CD4-positive, alpha-beta T cell (primary cell): ENCODE measurements at regions not wholly inside any gene's neighbourhood (a gene's known extent, or its start where the extent isn't known, plus 50 kb on each side); places are given as distances from the start of the nearest gene placed in this dataset.

Source experiments
- ATAC-seq: fragments of 200-7000 bp; cut with Tn5 transposase; one replicate; pipeline ENCODE4 v1.10.0; 2022; ENCODE audit warnings: mild to moderate bottlenecking; ENCODE audit not compliant: poor library complexity
- CTCF ChIA-PET: fragments of 350-600 bp; sonication (Branson Sonifier 250); formaldehyde crosslinking; loops from one replicate; lab custom pipeline; 2021; ENCODE audit warnings: antibody characterized with exemption, inconsistent platforms; lab: Charles Lee
- POLR2A ChIA-PET: fragments of 350-600 bp; sonication (Branson Sonifier 250); formaldehyde crosslinking; loops from one replicate; lab custom pipeline; 2021; ENCODE audit warnings: antibody characterized with exemption, inconsistent platforms; lab: Charles Lee
- DNase-seq, 14 experiments: peaks; one replicate each; pipeline ENCODE4 v3.0.0-alpha.2; 2013 to 2020; ENCODE audit warnings: mixed read lengths in 2 of 14
- H3K27ac ChIP-seq, 2 donors: one replicate each; pipeline versions ENCODE4 v1.5.1 to v1.7.0; 2013; ENCODE audit warnings: low read length in 2 of 2, low read depth in 1 of 2, mild to moderate bottlenecking in 1 of 2
- H3K27me3 ChIP-seq, 2 experiments: 1 replicate in 1 of 2; 2 replicates in 1 of 2; pipeline versions ENCODE4 v1.6.1 to v1.7.0; 2013; ENCODE audit warnings: low read length in 2 of 2, control low read depth in 1 of 2, mild to moderate bottlenecking in 1 of 2, moderate library complexity in 1 of 2; ENCODE audit not compliant: insufficient read depth in 2 of 2, control insufficient read depth in 1 of 2
- H3K36me3 ChIP-seq: one replicate; pipeline ENCODE4 v1.6.1; 2013; ENCODE audit warnings: low read length, control low read depth; ENCODE audit not compliant: insufficient read depth
- H3K4me1 ChIP-seq: one replicate; pipeline ENCODE4 v1.6.1; 2013; ENCODE audit warnings: low read length, control low read depth; ENCODE audit not compliant: insufficient read depth
- H3K4me3 ChIP-seq: one replicate; pipeline ENCODE4 v1.5.1; 2013; ENCODE audit warnings: mild to moderate bottlenecking, low read length, moderate library complexity
- H3K9me3 ChIP-seq, 2 experiments: 1 replicate in 1 of 2; 2 replicates in 1 of 2; pipeline versions ENCODE4 v1.6.1 to v1.7.0; 2013; ENCODE audit warnings: low read length in 2 of 2, mild to moderate bottlenecking in 2 of 2, control low read depth in 1 of 2, moderate library complexity in 1 of 2; ENCODE audit not compliant: control insufficient read depth in 1 of 2, insufficient read depth in 1 of 2
- H3K27ac Mint-ChIP-seq: one replicate; pipeline ENCODE4 v1.8.0; 2020; ENCODE audit warnings: mixed read lengths
- H3K27me3 Mint-ChIP-seq: one replicate; pipeline ENCODE4 v1.8.0; 2021; ENCODE audit warnings: mixed read lengths
- H3K36me3 Mint-ChIP-seq: one replicate; pipeline ENCODE4 v1.8.0; 2021; ENCODE audit warnings: low read depth, mixed read lengths
- H3K4me1 Mint-ChIP-seq: one replicate; pipeline ENCODE4 v1.8.0; 2021; ENCODE audit warnings: low read depth, mixed read lengths
- H3K4me3 Mint-ChIP-seq: one replicate; pipeline ENCODE4 v1.8.0; 2020; ENCODE audit warnings: mild to moderate bottlenecking, mixed read lengths
- H3K9me3 Mint-ChIP-seq: one replicate; pipeline ENCODE4 v1.8.0; 2020; ENCODE audit warnings: mixed read lengths
- intact Hi-C, 2 experiments: fragments of 100-400 bp; cut with DNase I in 1 of 2; cut with micrococcal nuclease in 1 of 2; formaldehyde crosslinking; loops; one replicate each; pipeline versions ENCODE4 v1.15.1 to v1.9.0; 2023 to 2025; cut with DNase I, micrococcal nuclease
- TF ChIP-seq, protein P1 (sequence below): fragments of 200-600 bp; IDR thresholded peaks from one replicate; pipeline ENCODE4 v1.8.0; 2022; ENCODE audit warnings: antibody characterized with exemption, mild to moderate bottlenecking

DNA sequence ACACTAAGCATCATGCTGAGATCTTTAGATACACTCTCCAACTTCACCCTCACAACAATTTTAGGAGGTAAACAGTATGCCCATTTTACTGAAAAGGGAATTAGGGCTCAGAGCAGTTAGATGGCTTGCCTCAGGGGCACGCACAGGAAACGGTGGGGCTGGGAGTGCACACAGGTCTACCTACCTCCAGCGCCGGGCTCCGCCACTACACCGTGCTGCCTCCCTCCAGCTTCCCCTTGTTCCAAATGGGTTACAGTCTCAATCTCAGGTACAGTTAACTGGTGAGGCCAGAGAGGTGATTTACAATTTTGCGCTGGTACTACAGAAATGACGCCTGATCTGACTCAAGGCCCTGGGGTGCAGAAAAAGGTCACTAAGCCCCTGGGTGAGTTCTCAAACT lies 142.0 kb downstream of the NOC3L start:
- intact Hi-C loops, result no loop called here
- Mint-ChIP-seq H3K36me3 (no peaks in the 10 kb centered on the region), H3K27me3 (peaks cover 14% of the 10 kb centered on the region), H3K9me3 (no peaks in the 10 kb centered on the region), H3K4me3 (no peak overlapping the region), H3K27ac (no peak overlapping the region), H3K4me1 (no peaks in the 10 kb centered on the region)
- ChIA-PET POLR2A (no interaction called here), CTCF (no interaction called here)
- DNase-seq (no peak), ATAC-seq (no peak)
- no peaks in the 10 kb centered on the region for H3K36me3 ChIP-seq
- no peaks in the 10 kb centered on the region for H3K9me3 ChIP-seq
- H3K4me1 ChIP-seq, result no peaks in the 10 kb centered on the region
- H3K27me3 ChIP-seq, result no peaks in the 10 kb centered on the region
- H3K27ac ChIP-seq, result no peak overlapping the region
- TF ChIP-seq, protein P1, sequence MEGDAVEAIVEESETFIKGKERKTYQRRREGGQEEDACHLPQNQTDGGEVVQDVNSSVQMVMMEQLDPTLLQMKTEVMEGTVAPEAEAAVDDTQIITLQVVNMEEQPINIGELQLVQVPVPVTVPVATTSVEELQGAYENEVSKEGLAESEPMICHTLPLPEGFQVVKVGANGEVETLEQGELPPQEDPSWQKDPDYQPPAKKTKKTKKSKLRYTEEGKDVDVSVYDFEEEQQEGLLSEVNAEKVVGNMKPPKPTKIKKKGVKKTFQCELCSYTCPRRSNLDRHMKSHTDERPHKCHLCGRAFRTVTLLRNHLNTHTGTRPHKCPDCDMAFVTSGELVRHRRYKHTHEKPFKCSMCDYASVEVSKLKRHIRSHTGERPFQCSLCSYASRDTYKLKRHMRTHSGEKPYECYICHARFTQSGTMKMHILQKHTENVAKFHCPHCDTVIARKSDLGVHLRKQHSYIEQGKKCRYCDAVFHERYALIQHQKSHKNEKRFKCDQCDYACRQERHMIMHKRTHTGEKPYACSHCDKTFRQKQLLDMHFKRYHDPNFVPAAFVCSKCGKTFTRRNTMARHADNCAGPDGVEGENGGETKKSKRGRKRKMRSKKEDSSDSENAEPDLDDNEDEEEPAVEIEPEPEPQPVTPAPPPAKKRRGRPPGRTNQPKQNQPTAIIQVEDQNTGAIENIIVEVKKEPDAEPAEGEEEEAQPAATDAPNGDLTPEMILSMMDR, result no peak
- no peak overlapping the region for H3K4me3 ChIP-seq

DNA sequence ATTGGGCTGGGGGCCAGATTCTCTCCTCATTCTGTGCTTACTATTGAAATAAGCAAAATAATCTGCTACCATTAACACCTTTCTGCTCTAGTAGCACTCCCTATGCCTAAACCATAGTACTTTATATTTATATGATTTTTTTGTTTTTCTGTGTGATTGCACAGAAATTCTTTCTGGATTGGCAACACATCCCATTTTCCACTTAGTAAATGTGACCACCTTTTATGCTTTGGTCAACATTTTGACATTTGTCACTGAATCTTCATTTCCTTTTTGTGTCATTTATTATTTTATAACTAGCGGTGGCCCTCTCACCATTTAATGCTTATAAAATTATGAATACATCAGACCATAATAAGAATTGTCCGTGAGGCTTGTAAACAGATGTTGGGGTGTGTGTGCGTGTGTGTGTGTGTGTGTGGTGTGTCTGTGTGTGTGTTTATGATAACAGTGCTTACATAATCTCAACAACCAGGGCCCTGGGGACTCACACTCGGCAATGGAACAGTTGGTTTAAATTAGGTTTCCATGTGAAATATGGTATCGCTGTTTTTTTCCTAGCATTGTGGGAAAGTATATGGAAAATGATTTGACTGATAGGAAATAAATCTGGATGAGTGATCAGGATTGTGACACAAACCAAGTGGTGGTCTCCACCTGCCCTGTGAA lies 138.9 kb downstream of the NOC3L start:
- DNase-seq (no peak), ATAC-seq (no peak)
- H3K27ac ChIP-seq, result no peak overlapping the region
- TF ChIP-seq, protein P1, result no peak
- no peaks in the 10 kb centered on the region for H3K4me1 ChIP-seq
- intact Hi-C loops, result no loop called here
- no peaks in the 10 kb centered on the region for H3K27me3 ChIP-seq
- POLR2A ChIA-PET, result no interaction called here
- no peaks in the 10 kb centered on the region for H3K4me1 Mint-ChIP-seq
- H3K27ac Mint-ChIP-seq, result no peak overlapping the region
- no peak overlapping the region for H3K4me3 Mint-ChIP-seq
- CTCF ChIA-PET, result no interaction called here
- H3K36me3 Mint-ChIP-seq, result no peaks in the 10 kb centered on the region
- peaks cover 14% of the 10 kb centered on the region for H3K27me3 Mint-ChIP-seq
- no peaks in the 10 kb centered on the region for H3K9me3 Mint-ChIP-seq
- H3K4me3 ChIP-seq, result no peak overlapping the region
- no peaks in the 10 kb centered on the region for H3K36me3 ChIP-seq
- H3K9me3 ChIP-seq, result no peaks in the 10 kb centered on the region

DNA sequence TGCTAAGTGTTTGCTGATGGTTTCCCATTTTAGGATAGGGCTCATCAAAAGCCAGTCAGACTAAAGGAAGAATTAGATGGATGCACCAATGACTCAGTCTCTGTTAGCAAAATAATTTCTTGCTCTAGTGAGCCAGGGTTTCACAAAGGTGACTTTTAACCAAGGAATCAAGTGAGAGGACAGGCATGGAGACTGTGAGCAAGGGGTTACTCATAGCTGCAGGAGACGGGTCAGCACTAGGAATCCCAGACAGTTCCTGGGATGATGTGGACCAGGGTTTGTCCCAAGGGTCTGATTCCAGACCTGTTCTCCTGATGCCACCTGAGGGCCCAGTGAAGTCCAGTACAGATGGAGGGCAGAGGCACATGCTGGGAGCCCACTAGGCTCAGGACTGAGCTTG lies 138.1 kb downstream of the NOC3L start:
- no peaks in the 10 kb centered on the region for H3K4me1 Mint-ChIP-seq
- CTCF ChIA-PET, result no interaction called here
- H3K27me3 ChIP-seq, result no peaks in the 10 kb centered on the region
- TF ChIP-seq, protein P1, result no peak
- H3K27ac ChIP-seq, result no peak overlapping the region
- H3K36me3 ChIP-seq, result no peaks in the 10 kb centered on the region
- no peaks in the 10 kb centered on the region for H3K9me3 ChIP-seq
- peaks cover 7% of the 10 kb centered on the region for H3K27me3 Mint-ChIP-seq
- intact Hi-C loops, result no loop called here
- no peak overlapping the region for H3K27ac Mint-ChIP-seq
- H3K4me1 ChIP-seq, result no peaks in the 10 kb centered on the region
- POLR2A ChIA-PET, result no interaction called here
- ATAC-seq, result no peak
- H3K36me3 Mint-ChIP-seq, result no peaks in the 10 kb centered on the region
- no peak overlapping the region for H3K4me3 ChIP-seq
- H3K4me3 Mint-ChIP-seq, result no peak overlapping the region
- no peaks in the 10 kb centered on the region for H3K9me3 Mint-ChIP-seq
- DNase-seq, result no peak
